HepG2 (cell line): ENCODE measurements at regions not wholly inside any gene's neighbourhood (a gene's known extent, or its start where the extent isn't known, plus 50 kb on each side); places are given as distances from the start of the nearest gene placed in this dataset.

Experiments used
- CEBPB ChIP-seq: IDR thresholded peaks from 2 replicates; pipeline ENCODE4 v1.6.1; 2011; ENCODE audit warnings: low read depth, low read length, improper control_type of control experiment, borderline replicate concordance
- JUND ChIP-seq: sonication (generic); formaldehyde crosslinking; IDR thresholded peaks from 2 replicates; pipeline ENCODE4 v1.8.0; 2022; ENCODE audit warnings: mild to moderate bottlenecking, missing genetic modification reagents
- RBFOX2 ChIP-seq: fragments of 200-400 bp; formaldehyde crosslinking; IDR thresholded peaks from 2 replicates; pipeline ENCODE4 v1.6.1; 2017; ENCODE audit warnings: low read depth, mild to moderate bottlenecking, low read length
- RFX5 ChIP-seq: IDR thresholded peaks from 2 replicates; pipeline ENCODE4 v1.6.1; 2011; ENCODE audit warnings: low read depth, low read length, improper control_type of control experiment
- SP2 ChIP-seq: sonication (generic); formaldehyde crosslinking; IDR thresholded peaks from 2 replicates; pipeline ENCODE4 v1.5.1; 2020; ENCODE audit warnings: mild to moderate bottlenecking, missing genetic modification reagents

DNA sequence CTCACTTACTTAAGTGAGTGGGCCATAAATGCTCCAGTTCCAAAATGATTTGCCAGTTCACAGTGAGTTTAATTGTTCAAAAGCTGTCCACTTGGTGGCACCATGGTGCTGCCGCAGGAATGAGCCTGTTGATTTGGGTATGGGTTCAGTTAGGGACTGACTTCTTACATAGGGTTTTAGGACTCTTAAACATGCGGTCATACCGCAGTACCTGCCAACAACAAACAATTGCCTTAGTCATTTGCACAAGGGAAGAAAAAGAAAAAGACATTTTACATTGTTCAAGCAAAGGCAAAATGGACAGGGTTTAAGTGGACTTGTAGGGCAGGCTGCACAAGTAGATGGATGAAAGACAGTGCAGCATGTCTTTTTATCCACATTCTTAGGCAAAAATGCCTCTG, 80.0 kb upstream of the DBX2 start:
- TF ChIP-seq RFX5: no peak
- TF ChIP-seq SP2 (CRISPR knock-in tag): no peak
- TF ChIP-seq CEBPB: no peak
- TF ChIP-seq JUND (CRISPR knock-in tag): no peak
- no peak for TF ChIP-seq RBFOX2
